H1 (cell line): ENCODE measurements at regions not wholly inside any gene's neighbourhood (a gene's known extent, or its start where the extent isn't known, plus 50 kb on each side); places are given as distances from the start of the nearest gene placed in this dataset.
"Not testable (repeated sequence)": the region's sequence is repeated elsewhere in the genome, so short reads cannot be mapped to it uniquely, and the experiment has no call there.

Experiments
- BCL11A ChIP-seq, 2 experiments: IDR thresholded peaks; one replicate each; pipeline ENCODE4 v1.6.1; 2011; ENCODE audit warnings: low read depth in 2 of 2, low read length in 2 of 2, mild to moderate bottlenecking in 2 of 2
- EGR1 ChIP-seq: IDR thresholded peaks from 2 replicates; pipeline ENCODE4 v1.6.1; 2011; ENCODE audit warnings: low read depth, low read length, borderline replicate concordance
- HDAC2 ChIP-seq, 2 experiments: fragments of 300-600 bp in 1 of 2; sonication (generic) in 1 of 2; IDR thresholded peaks; 2 replicates each; pipeline ENCODE4 v1.6.1; 2011 to 2012; ENCODE audit warnings: low read depth in 2 of 2, low read length in 2 of 2, mild to moderate bottlenecking in 2 of 2, moderate library complexity in 2 of 2, borderline replicate concordance in 1 of 2, inconsistent platforms in 1 of 2
- MAX ChIP-seq: IDR thresholded peaks from 2 replicates; pipeline ENCODE4 v1.6.1; 2012; ENCODE audit warnings: inconsistent platforms
- TAF1 ChIP-seq: IDR thresholded peaks from 2 replicates; pipeline ENCODE4 v1.6.1; 2011; ENCODE audit warnings: mild to moderate bottlenecking, low read depth, low read length
- ZNF274 ChIP-seq: IDR thresholded peaks from 2 replicates; pipeline ENCODE4 v1.7.0; 2012; ENCODE audit warnings: low read length, borderline replicate concordance; ENCODE audit errors: extremely low read depth
- TF ChIP-seq, protein P1 (sequence below), 3 experiments: IDR thresholded peaks; 1 replicate in 2 of 3; 2 replicates in 1 of 3; pipeline versions ENCODE4 v1.5.1 to v1.6.1; 2011; ENCODE audit warnings: low read length in 3 of 3, mild to moderate bottlenecking in 3 of 3, inconsistent platforms in 2 of 3, low read depth in 1 of 3, moderate library complexity in 1 of 3; ENCODE audit not compliant: insufficient read depth in 1 of 3; ENCODE audit errors: control extremely low read depth in 1 of 3

- TF ChIP-seq ZNF274; TAF1; EGR1; MAX; BCL11A (IDR thresholded peaks at IDR 0.05; ENCODE audit: low read depth in 2 of 2, low read length in 2 of 2); HDAC2 (IDR thresholded peaks at IDR 0.05; ENCODE audit: borderline replicate concordance in 1 of 2, low read depth in 2 of 2, low read length in 2 of 2): not testable (repeated sequence)
- TF ChIP-seq, protein P1, sequence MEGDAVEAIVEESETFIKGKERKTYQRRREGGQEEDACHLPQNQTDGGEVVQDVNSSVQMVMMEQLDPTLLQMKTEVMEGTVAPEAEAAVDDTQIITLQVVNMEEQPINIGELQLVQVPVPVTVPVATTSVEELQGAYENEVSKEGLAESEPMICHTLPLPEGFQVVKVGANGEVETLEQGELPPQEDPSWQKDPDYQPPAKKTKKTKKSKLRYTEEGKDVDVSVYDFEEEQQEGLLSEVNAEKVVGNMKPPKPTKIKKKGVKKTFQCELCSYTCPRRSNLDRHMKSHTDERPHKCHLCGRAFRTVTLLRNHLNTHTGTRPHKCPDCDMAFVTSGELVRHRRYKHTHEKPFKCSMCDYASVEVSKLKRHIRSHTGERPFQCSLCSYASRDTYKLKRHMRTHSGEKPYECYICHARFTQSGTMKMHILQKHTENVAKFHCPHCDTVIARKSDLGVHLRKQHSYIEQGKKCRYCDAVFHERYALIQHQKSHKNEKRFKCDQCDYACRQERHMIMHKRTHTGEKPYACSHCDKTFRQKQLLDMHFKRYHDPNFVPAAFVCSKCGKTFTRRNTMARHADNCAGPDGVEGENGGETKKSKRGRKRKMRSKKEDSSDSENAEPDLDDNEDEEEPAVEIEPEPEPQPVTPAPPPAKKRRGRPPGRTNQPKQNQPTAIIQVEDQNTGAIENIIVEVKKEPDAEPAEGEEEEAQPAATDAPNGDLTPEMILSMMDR (IDR thresholded peaks at IDR 0.05; ENCODE audit: control extremely low read depth in 1 of 3, insufficient read depth in 1 of 3, low read depth in 1 of 3, low read length in 3 of 3) = not testable (repeated sequence)
Observed at GRCh38 chr16:59809488-59809887, 1075.4 kb upstream of the GOT2 start.
